EL (cell line): ENCODE measurements at regions not wholly inside any gene's neighbourhood (a gene's known extent, or its start where the extent isn't known, plus 50 kb on each side); places are given as distances from the start of the nearest gene placed in this dataset.
"Not testable (repeated sequence)": the region's sequence is repeated elsewhere in the genome, so short reads cannot be mapped to it uniquely, and the experiment has no call there.

Experiments used
- DNase-seq: peaks from one replicate; pipeline ENCODE4 v3.0.0-alpha.2; 2016

DNA sequence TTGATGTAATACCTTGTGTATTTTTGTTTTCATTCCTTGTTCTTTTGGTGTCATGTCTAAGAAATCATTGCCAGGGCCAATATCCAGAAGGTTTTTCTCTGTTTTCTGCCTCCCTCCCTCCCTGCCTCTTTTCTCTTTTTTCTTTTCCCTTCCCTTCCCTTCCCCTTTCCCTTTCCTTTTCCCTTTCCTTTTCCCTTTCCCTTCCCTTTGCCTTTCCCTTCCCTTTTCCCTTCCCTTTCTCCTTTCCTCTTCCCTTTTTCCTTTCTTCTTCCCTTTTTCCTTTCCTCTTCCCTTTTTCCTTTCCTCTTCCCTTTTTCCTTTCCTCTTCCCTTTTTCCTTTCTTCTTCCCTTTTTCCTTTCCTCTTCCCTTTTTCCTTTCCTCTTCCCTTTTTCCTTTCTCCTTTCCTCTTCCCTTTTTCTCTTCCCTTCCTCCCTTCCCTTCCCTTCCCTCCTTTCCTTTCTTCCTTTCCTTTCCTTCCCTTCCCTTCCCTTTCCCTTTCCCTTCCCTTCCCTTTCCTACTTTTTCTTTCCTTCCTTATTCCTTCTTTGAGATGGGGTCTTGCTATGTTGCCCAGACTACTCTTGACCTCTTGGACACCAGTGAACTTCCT is 646.1 kb downstream of the RAPGEF2 start:
- DNase-seq, result no peak

DNA sequence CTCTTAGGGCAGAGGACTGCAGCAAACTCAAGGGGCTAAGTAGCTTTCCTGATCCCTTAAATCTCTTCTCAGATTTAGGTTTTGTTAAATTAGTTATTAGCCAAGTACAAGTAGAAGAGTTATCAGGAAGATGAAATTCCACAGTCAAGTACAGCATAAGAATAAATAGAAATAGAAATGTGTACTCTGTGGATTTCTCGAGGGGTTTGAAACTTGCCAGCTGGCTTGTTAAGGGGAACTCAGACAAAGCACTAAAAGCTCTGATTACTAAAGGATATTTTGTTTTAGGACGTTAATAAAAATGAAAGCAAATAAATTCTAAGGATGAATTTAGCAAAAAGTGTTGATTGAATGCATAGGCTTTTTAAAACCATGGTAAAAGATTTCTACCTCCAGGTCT is 654.6 kb downstream of the RAPGEF2 start:
- DNase-seq, result no peak

DNA sequence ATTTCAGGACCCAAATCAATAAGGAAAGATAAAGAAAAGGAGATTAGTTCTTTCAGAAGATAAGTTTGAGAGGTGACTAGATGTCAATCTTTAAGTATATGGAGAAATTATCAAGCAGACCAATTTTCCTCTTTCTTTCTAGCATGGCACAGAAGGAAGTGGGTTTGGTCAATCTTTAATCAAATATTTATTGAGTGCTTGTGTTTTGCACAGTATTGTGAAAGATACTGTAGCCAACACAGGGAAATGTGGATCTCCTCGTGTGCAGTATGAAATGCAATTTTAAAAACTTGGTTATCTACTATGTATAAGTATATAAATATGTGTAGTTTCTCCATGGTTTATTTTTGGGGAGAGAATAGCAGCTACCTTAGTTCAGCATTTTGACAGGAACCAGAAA is 655.2 kb downstream of the RAPGEF2 start:
- DNase-seq, result no peak

DNA sequence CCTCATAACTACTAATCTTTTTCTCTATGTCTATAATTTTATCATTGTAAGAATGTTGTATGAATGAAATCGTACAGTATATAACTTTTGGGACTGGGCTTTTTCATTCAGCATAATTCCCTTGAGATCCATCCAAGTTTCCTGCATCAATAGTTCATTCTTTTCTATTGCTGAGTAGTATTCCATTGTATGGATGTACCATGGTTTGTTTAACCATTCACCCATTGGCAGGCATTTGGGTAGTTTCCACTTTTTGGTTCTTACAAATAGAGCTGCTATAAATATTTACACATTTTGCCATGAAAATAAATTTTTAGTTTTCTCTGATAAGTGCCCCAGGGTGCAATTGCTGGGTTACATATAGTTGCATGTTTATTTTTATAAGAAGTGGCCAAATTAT is 659.8 kb downstream of the RAPGEF2 start:
- DNase-seq, result no peak

DNA sequence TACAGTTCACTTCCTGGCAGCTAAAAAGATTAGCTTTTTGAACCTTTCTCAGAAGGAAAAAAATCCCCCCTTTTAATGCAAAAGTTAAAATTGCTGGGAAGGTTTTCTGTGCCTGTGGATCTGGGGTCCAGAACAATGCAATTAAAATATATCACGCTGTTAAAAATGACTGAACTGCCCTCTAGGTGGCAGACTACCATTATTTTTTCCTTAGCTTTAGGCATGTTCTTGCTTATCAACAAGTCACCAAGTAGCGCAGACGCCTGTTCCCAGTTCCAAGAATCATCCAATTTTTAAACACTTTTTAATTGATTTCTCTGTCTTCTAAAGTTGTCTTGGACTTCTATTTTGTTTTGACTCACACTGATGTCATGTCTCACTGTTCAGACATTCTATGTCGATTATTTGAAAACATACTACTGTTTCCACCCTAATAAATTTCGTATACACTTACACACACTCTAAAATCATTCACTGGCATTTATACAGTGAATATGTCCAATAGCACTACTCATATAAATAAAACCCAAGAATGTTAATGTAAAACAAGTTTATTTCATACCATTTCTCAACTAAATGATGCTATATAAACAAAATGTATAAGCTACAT is 661.6 kb downstream of the RAPGEF2 start:
- DNase-seq, result peak; percentile 53

DNA sequence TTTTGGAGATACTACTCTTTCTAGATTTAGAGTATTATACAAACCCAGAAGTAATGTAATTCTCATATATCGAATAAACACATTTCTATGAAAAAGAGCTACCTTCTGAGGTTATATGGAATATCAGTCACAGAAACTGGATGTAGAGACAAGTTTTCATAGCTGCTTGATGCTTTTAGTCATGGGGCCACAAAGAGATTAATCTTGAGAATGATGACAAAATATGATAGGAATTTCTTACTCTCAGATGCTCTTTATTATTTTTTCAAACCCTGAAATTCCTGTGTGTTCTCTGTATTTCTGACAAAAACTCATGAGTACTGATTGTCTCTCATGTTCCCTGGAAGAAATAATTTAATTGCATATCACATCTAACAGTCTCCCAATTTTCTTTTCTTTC is 662.5 kb downstream of the RAPGEF2 start:
- DNase-seq, result peak; percentile 37

DNA sequence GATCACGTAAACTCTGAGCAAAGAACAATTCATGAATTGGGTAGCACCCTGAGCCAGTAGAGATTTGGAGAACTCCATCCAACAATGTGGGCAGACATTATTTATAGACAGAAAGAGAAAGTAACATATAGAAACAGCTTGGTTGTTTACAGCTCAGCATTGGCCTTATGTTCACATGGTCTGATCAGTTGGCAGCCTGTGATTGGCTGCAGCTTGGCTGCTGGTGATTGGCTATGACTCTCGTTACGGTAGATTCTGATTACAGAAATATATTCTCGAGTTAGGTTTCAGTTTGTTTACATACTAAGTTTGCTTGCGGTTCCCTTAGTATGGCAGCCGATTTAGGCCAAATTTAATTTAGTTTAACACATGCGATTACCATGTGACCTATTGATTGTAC is 663.4 kb downstream of the RAPGEF2 start:
- peak; percentile 1 for DNase-seq

DNA sequence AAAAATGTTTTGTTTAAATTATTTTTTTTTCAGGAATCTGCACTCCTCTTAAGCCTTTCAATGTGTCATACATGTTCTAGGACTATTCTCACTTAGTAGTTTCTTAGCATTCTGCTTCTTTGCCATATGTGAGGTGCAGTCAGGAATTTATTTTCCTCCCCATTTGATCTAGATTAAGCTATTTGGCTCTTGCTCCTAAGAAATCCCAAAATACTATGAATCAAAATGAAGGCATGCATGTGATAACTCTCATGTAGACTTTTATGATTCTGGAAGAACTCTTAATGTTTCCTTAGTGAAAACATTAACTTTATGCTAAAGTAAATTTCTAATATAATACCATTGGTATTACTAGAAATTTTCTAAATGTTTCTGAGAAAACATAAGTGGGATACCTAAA is 664.5 kb downstream of the RAPGEF2 start:
- no peak for DNase-seq

DNA sequence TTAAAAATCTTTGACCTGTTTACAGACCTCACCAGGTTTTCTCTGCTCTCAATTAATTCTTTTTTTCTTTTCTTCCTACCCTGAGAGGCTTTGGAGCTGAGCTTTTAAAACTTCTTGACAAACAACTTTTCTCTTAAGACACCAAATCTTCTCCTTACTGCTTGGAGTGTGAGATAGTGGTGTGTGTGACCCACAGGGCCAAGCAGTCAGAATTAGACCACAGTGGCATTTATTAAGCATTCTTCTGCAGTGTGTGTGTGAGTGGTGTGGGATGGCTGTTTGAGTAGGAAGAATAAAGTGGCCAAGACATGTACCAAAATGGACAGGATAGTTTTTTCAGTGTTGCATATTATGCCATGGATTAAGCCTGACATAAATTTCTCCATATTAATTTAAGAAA is 665.1 kb downstream of the RAPGEF2 start:
- peak; percentile 35 for DNase-seq

DNA sequence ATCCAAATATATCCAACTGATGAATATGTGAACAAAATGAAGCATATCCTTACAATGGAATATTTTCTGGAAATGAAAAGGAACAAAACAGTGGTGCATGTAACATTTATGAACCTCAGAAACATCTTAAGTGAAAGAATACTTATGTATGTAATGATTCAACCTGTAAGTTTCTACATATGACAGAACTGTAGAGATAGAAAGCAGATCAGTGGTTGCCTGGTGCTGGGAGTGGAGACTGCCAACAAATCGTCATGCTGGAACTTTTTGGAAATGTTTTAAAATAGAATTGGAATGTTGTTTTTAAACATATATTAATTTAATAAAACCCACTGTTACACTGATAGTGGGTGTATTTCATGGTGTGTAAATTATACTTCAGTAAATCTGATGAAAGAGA is 667.5 kb downstream of the RAPGEF2 start:
- DNase-seq, result no peak

DNA sequence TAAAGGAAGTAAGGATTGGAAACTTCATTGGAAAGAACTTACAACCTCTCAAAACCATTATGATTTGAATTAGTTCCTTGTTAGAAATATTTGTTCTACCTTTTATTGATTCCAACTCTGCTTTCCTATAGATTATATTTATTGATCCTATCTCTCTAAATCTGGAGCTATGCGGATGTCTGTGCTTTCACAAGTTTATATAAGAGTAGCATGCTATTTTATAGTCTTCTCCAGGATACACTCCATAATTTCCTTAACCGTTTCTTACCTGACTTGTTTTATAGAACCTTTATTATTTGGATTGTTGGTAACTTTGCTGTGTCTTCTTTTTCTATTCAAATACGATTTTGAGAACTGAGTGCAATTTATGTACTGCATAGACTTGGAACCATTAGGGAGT is 668.1 kb downstream of the RAPGEF2 start:
- no peak for DNase-seq

DNA sequence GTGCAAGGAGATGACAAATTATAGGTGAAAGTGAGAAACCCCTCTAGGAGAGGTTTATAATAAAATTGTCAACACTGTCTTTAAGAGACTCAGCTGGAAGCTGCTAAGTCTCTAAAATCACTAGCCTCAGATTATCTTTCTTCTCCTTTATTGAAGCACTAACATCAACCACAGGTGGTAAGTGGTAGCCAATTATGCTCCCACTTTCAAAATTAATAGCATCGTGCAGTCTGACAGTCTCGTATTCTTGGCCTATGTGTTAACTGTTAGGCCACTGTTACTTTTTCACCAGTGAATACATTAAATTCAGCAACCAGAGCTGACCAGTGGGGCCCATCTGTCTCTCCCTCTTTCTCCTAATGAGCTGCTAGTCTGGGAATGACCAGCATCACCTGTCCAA is 674.1 kb downstream of the RAPGEF2 start:
- DNase-seq, result no peak

DNA sequence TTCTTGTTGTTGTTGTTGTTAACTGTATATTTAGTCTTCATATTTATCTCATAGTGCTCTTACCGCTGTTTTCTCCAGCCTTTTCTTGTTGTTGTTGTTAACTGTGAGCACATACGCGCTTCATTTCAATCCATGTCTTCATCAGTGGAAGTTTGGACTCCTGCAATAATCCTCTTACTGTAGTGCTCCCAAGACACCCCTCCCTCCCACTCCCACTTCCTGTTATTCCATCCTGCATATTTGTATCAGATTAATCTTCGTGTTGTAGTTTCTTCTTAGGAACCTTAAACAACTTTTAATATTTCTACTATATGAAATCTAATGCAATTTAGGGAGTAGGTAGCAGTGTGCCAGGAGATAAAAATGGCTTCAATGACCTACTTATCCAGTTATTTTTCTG is 674.8 kb downstream of the RAPGEF2 start:
- DNase-seq, result no peak

DNA sequence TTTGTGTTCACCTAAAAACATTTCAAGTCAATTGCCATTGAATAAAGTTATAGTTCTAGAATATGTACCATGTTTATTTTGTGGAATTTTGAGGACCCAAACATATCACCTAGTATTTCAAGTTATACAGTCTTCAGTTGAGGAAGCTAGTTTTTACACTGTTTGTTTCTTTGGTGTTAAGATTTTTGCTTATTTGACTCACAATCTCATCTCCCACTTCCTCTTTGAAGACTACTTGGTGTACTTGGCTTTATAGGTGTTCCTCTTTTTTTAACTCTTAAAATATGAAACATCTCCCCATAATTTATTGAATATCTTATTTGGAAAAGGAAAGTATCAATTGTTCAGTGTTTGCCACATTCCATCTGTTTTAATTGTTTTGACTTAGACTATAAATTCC is 675.4 kb downstream of the RAPGEF2 start:
- no peak for DNase-seq

DNA sequence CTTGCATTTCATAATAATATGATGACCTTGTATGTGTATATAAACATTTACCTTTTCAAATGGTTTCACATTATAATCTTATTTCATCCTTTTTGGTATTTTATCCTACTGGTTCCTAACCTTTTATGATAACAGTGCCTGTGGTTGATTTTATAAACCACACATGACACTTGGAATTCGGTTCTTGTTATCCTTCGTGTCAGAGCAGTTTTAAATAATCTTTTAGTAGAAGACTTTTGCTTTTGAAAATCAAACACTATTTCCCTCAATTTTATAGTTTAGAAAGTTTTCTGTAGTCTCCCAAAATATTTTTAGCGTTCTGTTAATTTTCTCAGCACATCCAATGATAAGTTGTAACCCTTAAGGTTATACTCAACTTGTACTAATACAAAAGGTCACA is 676.8 kb downstream of the RAPGEF2 start:
- DNase-seq, result no peak

DNA sequence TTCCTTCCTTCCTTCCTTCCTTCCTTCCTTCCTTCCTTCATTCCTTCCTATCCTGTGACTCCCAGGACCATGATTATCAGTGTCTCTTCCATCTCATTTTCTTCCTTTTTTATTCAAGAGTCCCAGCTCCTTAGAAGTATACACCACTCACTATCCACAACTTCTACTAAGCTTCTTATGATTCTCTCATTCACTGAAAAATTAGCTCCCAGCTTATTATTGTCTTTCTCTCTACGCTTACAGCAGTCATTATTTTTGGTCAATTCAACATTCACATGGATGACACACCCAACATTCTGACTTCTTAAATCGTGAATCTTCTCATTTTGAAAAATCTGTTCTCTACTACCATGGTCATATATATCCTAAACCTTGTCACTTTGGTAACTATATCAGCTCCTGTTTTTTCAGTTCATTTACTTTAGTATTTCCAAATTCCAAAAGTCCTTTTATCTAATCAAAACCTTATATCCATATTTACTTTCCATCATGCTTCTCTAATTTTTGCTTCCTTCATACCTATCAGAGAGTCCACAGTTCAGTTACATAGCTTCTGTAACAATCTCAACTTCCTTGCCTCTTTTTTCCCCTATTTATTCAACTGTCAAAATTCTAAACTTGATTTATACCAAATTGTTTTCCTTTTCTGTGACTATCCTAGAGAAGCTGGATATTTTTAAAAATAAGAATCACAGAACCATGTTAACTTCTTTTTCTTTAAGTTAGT is 677.5 kb downstream of the RAPGEF2 start:
- DNase-seq, result no peak

DNA sequence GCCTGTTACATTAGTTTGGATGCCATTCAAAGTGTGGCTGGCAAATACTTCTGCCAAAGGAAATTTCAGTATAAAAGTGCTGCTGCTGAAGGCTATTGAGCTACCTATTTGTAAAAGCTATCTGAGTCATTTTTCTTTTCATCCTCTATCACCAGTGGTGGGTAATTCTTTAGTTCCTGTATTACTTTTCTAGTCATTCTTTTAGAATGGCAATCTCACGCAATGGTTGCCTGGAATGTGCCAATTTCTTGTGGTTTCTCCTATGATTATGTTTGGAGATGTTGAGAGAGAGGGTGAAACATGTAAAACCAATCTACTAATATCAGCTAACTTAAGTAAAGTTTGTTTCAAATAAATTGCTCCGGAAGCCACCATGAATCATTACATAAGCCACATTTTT is 685.0 kb downstream of the RAPGEF2 start:
- DNase-seq, result peak; percentile 2

DNA sequence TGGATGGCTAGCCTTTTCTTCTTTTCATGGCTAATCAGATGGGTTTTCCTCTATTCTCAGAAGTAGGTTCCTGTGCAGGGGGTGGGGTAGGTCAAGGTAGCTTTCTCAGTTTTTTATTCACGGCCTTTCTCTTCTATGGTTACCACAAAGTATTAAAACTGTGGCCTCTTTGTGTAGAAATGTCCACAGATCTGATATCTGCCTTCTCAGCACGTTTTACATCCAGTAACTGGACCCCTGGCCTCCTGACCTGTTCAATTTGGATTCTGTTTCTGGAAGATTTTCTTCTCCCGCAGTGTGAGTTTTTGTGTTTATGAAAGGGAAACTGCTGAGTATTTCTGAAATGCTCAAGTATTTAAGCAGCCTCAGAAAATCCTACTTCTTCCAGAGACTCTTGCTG is 688.5 kb downstream of the RAPGEF2 start:
- DNase-seq, result no peak

DNA sequence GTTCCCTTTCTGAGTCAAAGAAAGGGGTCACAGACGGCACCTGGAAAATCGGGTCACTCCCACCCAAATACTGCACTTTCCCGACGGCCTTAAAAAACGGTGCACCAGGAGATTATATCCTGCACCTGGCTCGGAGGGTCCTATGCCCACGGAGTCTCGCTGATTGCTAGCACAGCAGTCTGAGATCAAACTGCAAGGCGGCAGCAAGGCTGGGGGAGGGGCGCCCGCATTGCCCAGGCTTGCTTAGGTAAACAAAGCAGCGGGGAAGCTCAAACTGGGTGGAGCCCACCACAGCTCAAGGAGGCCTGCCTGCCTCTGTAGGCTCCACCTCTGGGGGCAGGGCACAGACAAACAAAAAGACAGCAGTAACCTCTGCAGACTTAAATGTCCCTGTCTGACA is 701.7 kb downstream of the RAPGEF2 start:
- DNase-seq, result not testable (repeated sequence)

DNA sequence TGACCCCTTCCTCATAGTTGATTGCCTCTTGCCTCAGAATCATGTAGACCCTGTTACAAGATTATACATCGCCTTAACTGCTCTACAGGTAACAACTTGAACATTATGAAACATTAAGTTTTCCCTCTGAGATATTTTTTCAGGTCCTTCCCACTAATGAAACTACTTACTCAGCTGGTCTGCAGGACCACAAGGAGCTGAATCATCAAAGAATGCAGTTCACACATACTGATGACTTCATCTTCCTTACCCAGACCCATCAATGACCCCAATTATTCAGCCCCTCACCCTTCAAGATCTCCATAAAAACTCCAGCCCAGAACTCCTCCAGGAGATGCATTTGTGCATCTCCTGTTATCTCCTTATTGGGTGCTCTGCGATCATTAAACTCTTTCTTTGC is 720.9 kb downstream of the RAPGEF2 start:
- DNase-seq, result peak; percentile 1

DNA sequence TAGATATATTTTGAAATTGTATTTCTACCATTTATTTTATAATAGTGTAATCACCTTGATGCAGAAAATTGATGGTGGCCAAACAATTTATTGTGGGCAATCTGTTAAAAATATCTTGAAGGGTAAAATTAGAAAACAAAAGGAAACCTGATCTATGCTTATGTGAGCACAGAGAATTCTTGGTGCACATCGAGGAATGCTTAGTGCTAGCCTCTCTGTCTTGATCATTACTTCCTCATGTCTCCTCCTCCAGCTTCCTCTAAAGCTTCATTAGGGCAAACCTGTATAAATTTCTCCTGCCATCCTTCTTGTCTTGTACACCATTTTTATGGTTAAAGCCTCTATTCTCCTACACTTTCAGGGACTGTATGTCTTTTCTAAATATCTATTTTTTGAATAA is 725.8 kb downstream of the RAPGEF2 start:
- no peak for DNase-seq

DNA sequence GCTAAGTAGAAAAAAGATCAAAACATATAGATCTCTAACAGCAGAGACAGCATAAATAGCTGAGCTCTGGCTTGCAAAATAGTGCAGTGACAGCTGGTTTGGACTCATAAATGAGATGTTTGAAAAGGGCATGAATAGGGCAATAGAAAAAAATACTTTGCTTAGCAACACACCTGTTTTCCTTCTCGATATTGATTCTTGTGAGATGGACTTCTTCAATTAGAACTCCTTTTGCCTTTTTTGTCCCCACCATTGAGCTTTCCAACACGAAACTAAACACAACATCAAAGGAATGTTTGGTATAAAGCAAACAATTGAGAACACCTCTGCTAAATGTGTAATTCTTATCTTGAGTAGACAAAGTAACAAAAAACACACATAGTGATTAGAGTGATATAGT is 726.3 kb downstream of the RAPGEF2 start:
- DNase-seq, result no peak

DNA sequence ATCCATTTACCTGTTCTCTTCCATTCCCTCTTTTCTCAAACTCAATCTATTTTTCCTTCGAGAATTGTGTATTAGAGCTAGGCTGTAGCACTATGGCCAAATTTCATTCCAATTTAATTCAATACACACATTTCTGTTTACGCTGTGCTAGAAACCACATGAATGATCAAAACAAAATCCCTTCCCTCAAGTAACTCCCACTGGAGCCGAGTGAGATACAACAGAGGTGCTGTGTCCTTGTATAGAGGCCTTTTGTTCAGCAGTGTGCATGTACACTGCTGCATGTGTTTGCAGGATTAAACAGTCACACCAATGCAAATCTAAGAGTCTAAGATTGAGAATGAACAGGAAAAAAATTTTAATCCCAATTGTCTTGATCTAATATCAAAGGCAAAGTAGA is 734.2 kb downstream of the RAPGEF2 start:
- no peak for DNase-seq

DNA sequence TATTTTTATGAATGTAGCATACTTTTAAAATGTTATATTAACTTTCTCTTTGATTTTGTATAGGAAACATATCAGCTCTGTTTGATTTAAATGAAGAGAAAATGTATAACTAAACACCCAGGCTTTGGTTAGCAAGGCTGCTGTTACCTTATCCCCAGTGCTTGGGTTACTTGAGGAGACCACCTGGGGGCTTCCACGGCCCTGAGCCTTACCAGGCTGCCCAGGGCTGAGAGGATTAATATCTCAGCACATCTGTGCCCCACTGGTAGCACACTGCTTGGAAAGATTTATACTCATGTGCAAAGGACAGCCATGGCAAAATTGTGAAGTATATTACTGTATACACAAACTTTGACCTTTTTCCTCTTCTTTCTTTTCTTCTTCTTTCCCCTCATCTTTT is 752.9 kb downstream of the RAPGEF2 start:
- DNase-seq, result no peak

DNA sequence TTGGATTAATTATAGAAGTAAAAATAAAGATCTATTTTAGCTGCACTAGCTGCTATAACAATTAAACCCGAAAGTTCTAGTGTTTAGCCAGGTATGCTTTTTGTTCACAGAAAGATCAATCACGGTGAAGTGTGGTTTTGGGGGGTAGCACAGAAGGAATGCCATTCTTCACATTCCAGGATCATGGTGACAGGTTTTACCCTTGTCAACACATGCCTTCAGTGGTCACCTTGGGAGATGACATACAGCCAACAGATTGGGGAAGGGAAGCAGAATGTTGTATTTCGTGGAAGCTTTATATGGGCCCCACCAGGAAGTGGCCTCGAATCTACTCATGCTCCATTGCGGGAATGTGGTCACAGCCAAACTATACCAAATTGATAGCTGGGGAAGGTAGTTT is 753.6 kb downstream of the RAPGEF2 start:
- no peak for DNase-seq
